ENCODE measurements at regions not wholly inside any gene's neighbourhood (a gene's known extent, or its start where the extent isn't known, plus 50 kb on each side); places are given as distances from the start of the nearest gene placed in this dataset.

DNA sequence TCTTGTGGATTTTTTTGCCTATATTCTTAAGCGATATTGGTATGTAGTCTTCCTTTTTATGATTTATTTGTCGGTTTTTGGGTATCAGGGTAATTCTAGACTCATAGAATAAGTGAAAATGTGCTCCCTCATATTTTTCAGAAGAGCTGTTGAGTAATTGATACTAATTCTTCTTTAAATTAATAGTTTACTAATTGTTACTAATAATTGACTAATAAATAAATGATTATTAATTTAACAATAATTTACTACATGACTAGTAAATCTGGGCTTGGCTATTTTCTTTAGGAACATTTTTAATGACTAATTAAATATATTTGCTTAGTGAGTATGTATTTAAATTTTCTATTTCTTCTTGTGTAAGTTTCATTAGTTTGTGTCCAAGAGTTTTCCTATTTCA, 325.0 kb downstream of the ADCYAP1 start:
- ChIA-PET POLR2A (no interaction called here), CTCF (no interaction called here)
- DNase-seq (ENCODE audit: low read depth): no peak

DNA sequence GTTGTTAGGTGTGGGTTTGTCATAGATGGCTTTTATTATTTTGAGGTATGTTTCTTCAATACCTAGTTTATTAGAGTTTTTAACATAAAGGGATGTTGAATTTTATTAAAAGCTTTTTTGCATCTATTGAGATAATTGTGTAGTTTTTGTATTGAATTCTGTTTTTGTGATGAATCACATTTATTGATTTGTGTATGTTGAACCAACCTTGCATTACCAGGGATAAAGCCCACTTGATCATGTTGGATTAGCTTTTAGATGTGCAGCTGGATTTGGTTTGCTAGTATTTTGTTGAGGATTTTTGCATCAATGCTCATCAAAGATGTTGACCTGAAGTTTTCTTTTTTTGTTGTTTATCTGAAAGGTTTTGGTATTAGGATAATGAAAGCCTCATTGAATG, 328.2 kb downstream of the ADCYAP1 start:
- no peaks in the 10 kb centered on the region for H3K36me3 ChIP-seq (ENCODE audit: control insufficient read depth, insufficient read depth, low read length)
- no peak for DNase-seq (ENCODE audit: low read depth)
- ChIA-PET CTCF (no interaction called here), POLR2A (no interaction called here)
- H3K4me3 ChIP-seq (ENCODE audit: low read depth, low read length): no peak overlapping the region
- no peaks in the 10 kb centered on the region for H3K27me3 ChIP-seq (ENCODE audit: control insufficient read depth, insufficient read depth, low read length)
- TF ChIP-seq CTCF (IDR thresholded peaks at IDR 0.05; ENCODE audit: insufficient read depth, low read depth, low read length): no peak

More for the DNA sequence above, 325.0 kb downstream of the ADCYAP1 start:
- no peaks in the 10 kb centered on the region for H3K36me3 ChIP-seq (ENCODE audit: control insufficient read depth, insufficient read depth, low read length)
- no peak overlapping the region for H3K4me3 ChIP-seq (ENCODE audit: low read depth, low read length)
- H3K27me3 ChIP-seq (ENCODE audit: control insufficient read depth, insufficient read depth, low read length): no peaks in the 10 kb centered on the region
- no peak for TF ChIP-seq CTCF (IDR thresholded peaks at IDR 0.05; ENCODE audit: insufficient read depth, low read depth, low read length)

GRCh38 chr18:1240701-1241100, 336.0 kb downstream of the ADCYAP1 start:
- CTCF ChIA-PET: no interaction called here
- Histone ChIP-seq H3K4me3 (ENCODE audit: low read depth, low read length) (no peak overlapping the region), H3K36me3 (ENCODE audit: control insufficient read depth, insufficient read depth, low read length) (no peaks in the 10 kb centered on the region), H3K27me3 (ENCODE audit: control insufficient read depth, insufficient read depth, low read length) (no peaks in the 10 kb centered on the region)
- no peak for DNase-seq (ENCODE audit: low read depth)
- POLR2A ChIA-PET: no interaction called here
- TF ChIP-seq CTCF (IDR thresholded peaks at IDR 0.05; ENCODE audit: insufficient read depth, low read depth, low read length): no peak

- ChIA-PET POLR2A (no interaction called here), CTCF (no interaction called here)
- no peak for DNase-seq (ENCODE audit: low read depth)
- Histone ChIP-seq H3K36me3 (ENCODE audit: control insufficient read depth, insufficient read depth, low read length) (no peaks in the 10 kb centered on the region), H3K4me3 (ENCODE audit: low read depth, low read length) (no peak overlapping the region), H3K27me3 (ENCODE audit: control insufficient read depth, insufficient read depth, low read length) (no peaks in the 10 kb centered on the region)
- no peak for TF ChIP-seq CTCF (IDR thresholded peaks at IDR 0.05; ENCODE audit: insufficient read depth, low read depth, low read length)
Observed at GRCh38 chr18:1244397-1245122, 339.9 kb downstream of the ADCYAP1 start.

DNA sequence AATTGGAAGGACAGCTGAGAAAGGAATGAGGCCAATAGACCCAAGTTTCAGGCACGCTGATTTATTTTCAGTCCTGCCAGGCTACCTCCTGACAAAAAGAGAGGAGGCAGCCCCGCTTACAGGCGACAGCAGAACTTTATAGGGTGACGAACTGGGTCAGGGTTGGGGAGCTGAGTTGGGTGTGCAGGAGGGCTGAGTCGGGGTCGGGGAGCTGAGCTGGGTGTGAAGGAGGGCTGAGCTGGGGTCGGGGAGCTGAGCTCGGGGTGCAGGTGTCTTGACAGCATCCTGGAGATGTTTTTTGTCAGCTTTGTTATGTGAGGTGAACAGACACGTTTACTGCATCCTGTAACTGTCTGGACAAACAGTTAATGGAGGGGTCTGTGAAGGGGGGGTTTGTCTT, 342.2 kb downstream of the ADCYAP1 start:
- DNase-seq (ENCODE audit: low read depth): no peak
- CTCF ChIA-PET: no interaction called here
- no peak for TF ChIP-seq CTCF (IDR thresholded peaks at IDR 0.05; ENCODE audit: insufficient read depth, low read depth, low read length)
- Histone ChIP-seq H3K36me3 (ENCODE audit: control insufficient read depth, insufficient read depth, low read length) (no peaks in the 10 kb centered on the region), H3K27me3 (ENCODE audit: control insufficient read depth, insufficient read depth, low read length) (no peaks in the 10 kb centered on the region), H3K4me3 (ENCODE audit: low read depth, low read length) (no peak overlapping the region)
- POLR2A ChIA-PET: no interaction called here

All from BJ (cell line).